Mammary epithelial cell (primary cell): ENCODE measurements at regions not wholly inside any gene's neighbourhood (a gene's known extent, or its start where the extent isn't known, plus 50 kb on each side); places are given as distances from the start of the nearest gene placed in this dataset.

Experiments
- CTCF ChIP-seq, 2 donors: IDR thresholded peaks in 1 of 2; conservative IDR thresholded peaks in 1 of 2; 2 replicates each; pipeline ENCODE4 v1.5.1; 2011 to 2012; ENCODE audit warnings: inconsistent platforms in 2 of 2, low read length in 2 of 2, mild to moderate bottlenecking in 2 of 2, control low read depth in 1 of 2, low read depth in 1 of 2; ENCODE audit not compliant: insufficient read depth in 1 of 2; ENCODE audit errors: extremely low read depth in 1 of 2
- EZH2 ChIP-seq: IDR thresholded peaks from 2 replicates; pipeline ENCODE4 v1.6.1; 2012; ENCODE audit warnings: low read length, inconsistent platforms, borderline replicate concordance

DNA sequence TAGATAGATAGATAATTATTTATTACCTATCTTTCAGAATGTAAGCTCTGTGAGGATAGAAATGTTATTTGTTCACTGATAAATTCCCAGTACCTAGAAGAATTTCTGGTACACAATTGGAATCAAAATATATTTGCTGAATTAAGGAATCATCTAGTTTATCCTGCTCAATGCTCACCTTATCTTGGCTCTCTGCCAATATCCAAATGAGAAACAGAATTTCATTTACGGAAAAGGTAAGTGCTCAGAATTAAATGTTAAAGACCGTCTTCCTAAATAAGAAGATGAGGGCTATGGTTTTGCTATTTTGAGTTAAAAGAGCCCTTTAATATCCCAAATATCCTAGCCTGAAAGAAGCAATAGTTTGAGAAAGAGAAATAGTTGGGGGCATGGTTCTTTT is 232.1 kb upstream of the PDE4D start:
- TF ChIP-seq CTCF (conservative IDR thresholded peaks at IDR 0.05 in 1 of 2, IDR thresholded peaks at IDR 0.05 in 1 of 2; ENCODE audit: extremely low read depth in 1 of 2, insufficient read depth in 1 of 2, low read depth in 1 of 2, low read length in 2 of 2) (no peak), EZH2 (no peak)
